GM21528 (cell line): ENCODE measurements at regions not wholly inside any gene's neighbourhood (a gene's known extent, or its start where the extent isn't known, plus 50 kb on each side); places are given as distances from the start of the nearest gene placed in this dataset.
"Not testable (repeated sequence)": the region's sequence is repeated elsewhere in the genome, so short reads cannot be mapped to it uniquely, and the experiment has no call there.

ENCODE experiments used
- ATAC-seq: cut with Tn5 transposase; IDR thresholded peaks from one replicate; pipeline ENCODE4 v1.9.1; 2021; ENCODE audit warnings: mild to moderate bottlenecking, moderate library complexity; ENCODE audit not compliant: unreplicated experiment, low FRiP score

GRCh38 chr10:133689897-133690296, 63.3 kb upstream of the FRG2B start:
- ATAC-seq, result not testable (repeated sequence)

- peak; percentile 33 for ATAC-seq
Observed at GRCh38 chr10:133688441-133688912, 61.9 kb upstream of the FRG2B start.

GRCh38 chr10:133687689-133688440, 61.3 kb upstream of the FRG2B start:
- ATAC-seq, result peak; percentile 65

- not testable (repeated sequence) for ATAC-seq
Observed at GRCh38 chr10:133686992-133687391, 60.4 kb upstream of the FRG2B start.
